SK-N-MC (cell line): ENCODE measurements at regions not wholly inside any gene's neighbourhood (a gene's known extent, or its start where the extent isn't known, plus 50 kb on each side); places are given as distances from the start of the nearest gene placed in this dataset.

Experiments
- EZH2 ChIP-seq: fragments of 200-600 bp; sonication (generic); IDR thresholded peaks from one replicate; pipeline ENCODE4 v1.6.1; 2017; ENCODE audit warnings: antibody characterized with exemption
- FOXP2 ChIP-seq: optimal IDR thresholded peaks from 2 replicates; pipeline ENCODE3; 2011; ENCODE audit warnings: mild to moderate bottlenecking, moderate library complexity; ENCODE audit not compliant: insufficient read depth; ENCODE audit errors: extremely low read length, control extremely low read depth
- POLR2AphosphoS5 ChIP-seq: IDR thresholded peaks from 2 replicates; pipeline ENCODE4 v1.6.1; 2012; ENCODE audit warnings: mild to moderate bottlenecking, low read depth, low read length, borderline replicate concordance

- TF ChIP-seq POLR2AphosphoS5 (no peak), EZH2 (no peak), FOXP2 (no peak)
These were observed 1598.9 kb upstream of the PIK3C3 start for GRCh38 chr18:40356168-40356567.
